ENCODE measurements at regions not wholly inside any gene's neighbourhood (a gene's known extent, or its start where the extent isn't known, plus 50 kb on each side); places are given as distances from the start of the nearest gene placed in this dataset.

GRCh38 chr10:114708717-114709335, 50.8 kb upstream of the ABLIM1 start:
- H3K27me3 ChIP-seq (ENCODE audit: insufficient read depth, low read length): no peaks in the 10 kb centered on the region
- ChIA-PET RAD21 (ENCODE audit: low non-redundant PET in 1 of 2, low total read pairs in 2 of 2, uncharacterized antibody in 2 of 2, unreplicated experiment in 2 of 2) (no interaction called here), CTCF (interaction anchor here (1.5 to 1.7 kb wide), 3 partner anchors 14 to 159 kb away, joined by 4 to 9 read pairs (median 4); no protein-coding TSS in a partner anchor), POLR2A (no interaction called here)
- H3K79me2 ChIP-seq (ENCODE audit: insufficient read depth, low read length): no peaks in the 10 kb centered on the region
- peak; percentile 94 for ATAC-seq
- peak; percentile 52 for DNase-seq (ENCODE audit: low read depth, low spot score)
- peak overlapping the region; percentile 42 for H2AFZ ChIP-seq (ENCODE audit: low read depth, low read length, poor library complexity, severe bottlenecking)
- H4K20me1 ChIP-seq (ENCODE audit: insufficient read depth): no peaks in the 10 kb centered on the region
- intact Hi-C loops (cut with micrococcal nuclease): no loop called here
- H3K36me3 ChIP-seq (ENCODE audit: control insufficient read depth in 1 of 2, insufficient read depth in 2 of 2, low read length in 2 of 2): no peaks in the 10 kb centered on the region
- no peaks in the 10 kb centered on the region for H3K9me2 ChIP-seq (ENCODE audit: insufficient read depth)
- H3K9ac ChIP-seq (ENCODE audit: low read length): no peak overlapping the region
- BruUV-seq (replicated peaks): no TSS peak
- no peaks in the 10 kb centered on the region for H3K9me3 ChIP-seq (ENCODE audit: control insufficient read depth in 1 of 2, insufficient read depth in 1 of 2, low read depth in 1 of 2, low read length in 2 of 2)
- peaks cover 12 to 19% of the 10 kb centered on the region in 2 experiments for H3K4me1 ChIP-seq (ENCODE audit: control insufficient read depth in 1 of 2, insufficient read depth in 2 of 2, low read length in 2 of 2)
- peak overlapping the region; percentile 47 for H3K4me2 ChIP-seq (ENCODE audit: low read length)
- TF ChIP-seq EZH2 (IDR thresholded peaks at IDR 0.05): no peak
- no peak for TF ChIP-seq EGR1 (IDR thresholded peaks at IDR 0.05; ENCODE audit: low read depth)
- 0 out of 2 replicates have a peak, but pooled peaks have one; percentile 29 for TF ChIP-seq CBX3 (IDR thresholded peaks at IDR 0.05; ENCODE audit: low read depth)
- TF ChIP-seq, protein P1, sequence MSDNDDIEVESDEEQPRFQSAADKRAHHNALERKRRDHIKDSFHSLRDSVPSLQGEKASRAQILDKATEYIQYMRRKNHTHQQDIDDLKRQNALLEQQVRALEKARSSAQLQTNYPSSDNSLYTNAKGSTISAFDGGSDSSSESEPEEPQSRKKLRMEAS (IDR thresholded peaks at IDR 0.05): 0 out of 2 replicates have a peak, but pooled peaks have one; percentile 17
- TF ChIP-seq JUND (IDR thresholded peaks at IDR 0.05): peak; percentile 58
- no peak; a peak in 1 of 6 replicates for TF ChIP-seq CTCF (IDR thresholded peaks at IDR 0.05 in 2 of 3, conservative IDR thresholded peaks at IDR 0.05 in 1 of 3; ENCODE audit: borderline replicate concordance in 1 of 3, insufficient read depth in 1 of 3, low read depth in 2 of 3, low read length in 2 of 3)
- peak; percentile 18; the same call in 1 of the 2 replicates for TF ChIP-seq SP1 (IDR thresholded peaks at IDR 0.05; ENCODE audit: low read depth)
- TF ChIP-seq FOSL1 (IDR thresholded peaks at IDR 0.05; ENCODE audit: low read depth): peak; percentile 73
- TF ChIP-seq REST (IDR thresholded peaks at IDR 0.05; ENCODE audit: low read depth): no peak
- no peak for TF ChIP-seq EZH2phosphoT487 (IDR thresholded peaks at IDR 0.05; ENCODE audit: borderline replicate concordance)
- no peak for TF ChIP-seq ATF3 (IDR thresholded peaks at IDR 0.05)
- H3K27ac ChIP-seq (ENCODE audit: low read depth, low read length): no peak overlapping the region
- no peak overlapping the region for H3K4me3 ChIP-seq (replicated peaks in 1 of 2; ENCODE audit: low read depth in 1 of 2, low read length in 2 of 2)
